ENCODE measurements at regions not wholly inside any gene's neighbourhood (a gene's known extent, or its start where the extent isn't known, plus 50 kb on each side); places are given as distances from the start of the nearest gene placed in this dataset.
A peak's percentile ranks its signal among the peaks of the same experiment; 100 is the strongest.

DNA sequence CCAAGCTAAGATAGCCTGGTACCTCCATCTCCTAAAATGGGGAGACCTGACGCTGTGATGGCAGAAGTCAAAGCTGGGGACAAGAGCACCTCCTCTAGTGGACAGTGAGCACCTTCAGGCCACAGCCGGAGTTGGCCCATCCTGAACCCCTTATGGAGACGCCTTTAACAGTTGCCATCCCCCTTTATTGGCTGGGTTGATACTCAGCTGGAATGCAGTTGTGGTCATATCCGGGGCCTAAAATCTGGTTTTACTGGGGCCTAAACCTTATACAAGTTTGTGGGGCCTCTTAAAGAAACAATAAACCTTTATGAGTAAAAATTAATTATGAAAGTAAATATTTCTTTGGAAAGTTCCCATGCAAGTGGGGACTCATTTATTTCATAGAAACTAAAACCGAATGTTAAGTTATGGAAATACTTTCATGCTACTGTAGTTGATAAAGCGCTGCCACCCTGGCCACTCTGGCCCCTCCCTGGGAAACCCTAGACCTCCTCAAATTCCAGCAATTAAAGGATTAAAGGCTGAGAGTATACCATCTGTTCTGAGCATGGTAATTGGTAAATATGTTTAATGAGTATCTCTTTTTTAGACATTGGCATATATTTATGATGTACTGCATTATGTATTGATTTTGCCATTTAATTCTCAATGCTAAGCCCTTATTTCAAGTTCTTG is 95.1 kb upstream of the SASH1 start:
- TF ChIP-seq, protein P1, sequence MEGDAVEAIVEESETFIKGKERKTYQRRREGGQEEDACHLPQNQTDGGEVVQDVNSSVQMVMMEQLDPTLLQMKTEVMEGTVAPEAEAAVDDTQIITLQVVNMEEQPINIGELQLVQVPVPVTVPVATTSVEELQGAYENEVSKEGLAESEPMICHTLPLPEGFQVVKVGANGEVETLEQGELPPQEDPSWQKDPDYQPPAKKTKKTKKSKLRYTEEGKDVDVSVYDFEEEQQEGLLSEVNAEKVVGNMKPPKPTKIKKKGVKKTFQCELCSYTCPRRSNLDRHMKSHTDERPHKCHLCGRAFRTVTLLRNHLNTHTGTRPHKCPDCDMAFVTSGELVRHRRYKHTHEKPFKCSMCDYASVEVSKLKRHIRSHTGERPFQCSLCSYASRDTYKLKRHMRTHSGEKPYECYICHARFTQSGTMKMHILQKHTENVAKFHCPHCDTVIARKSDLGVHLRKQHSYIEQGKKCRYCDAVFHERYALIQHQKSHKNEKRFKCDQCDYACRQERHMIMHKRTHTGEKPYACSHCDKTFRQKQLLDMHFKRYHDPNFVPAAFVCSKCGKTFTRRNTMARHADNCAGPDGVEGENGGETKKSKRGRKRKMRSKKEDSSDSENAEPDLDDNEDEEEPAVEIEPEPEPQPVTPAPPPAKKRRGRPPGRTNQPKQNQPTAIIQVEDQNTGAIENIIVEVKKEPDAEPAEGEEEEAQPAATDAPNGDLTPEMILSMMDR (IDR thresholded peaks at IDR 0.05; ENCODE audit: unreplicated experiment), result no peak
- DNase-seq (ENCODE audit: low spot score in 2 of 2, unreplicated experiment in 2 of 2), result no peak
- no peak overlapping the region for H3K4me3 Mint-ChIP-seq
- peak overlapping the region; percentile 27 for H3K27ac Mint-ChIP-seq
- peaks cover 48% of the 10 kb centered on the region for H3K4me1 Mint-ChIP-seq
- H3K36me3 Mint-ChIP-seq, result no peaks in the 10 kb centered on the region
- H3K9me3 Mint-ChIP-seq, result no peaks in the 10 kb centered on the region
- H3K27me3 Mint-ChIP-seq (ENCODE audit: low read depth), result no peaks in the 10 kb centered on the region

DNA sequence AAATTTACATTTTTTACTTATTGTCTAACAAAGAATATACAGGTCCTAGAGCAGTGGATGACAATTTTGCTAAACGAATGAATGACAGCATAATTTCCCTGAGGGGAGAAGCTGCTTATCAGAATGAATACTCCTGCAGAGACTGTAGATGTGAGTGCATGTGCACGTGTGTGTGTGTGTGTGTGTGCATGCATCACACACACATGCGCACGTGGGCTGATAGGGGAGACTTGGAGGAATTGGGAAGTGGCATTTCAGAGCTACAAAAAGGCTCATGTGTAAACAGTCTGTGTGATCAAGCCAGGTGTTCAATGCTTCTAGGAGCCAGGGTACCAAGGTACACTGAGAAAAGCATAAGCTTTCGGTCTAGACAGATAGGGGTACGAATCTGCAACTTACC is 93.5 kb upstream of the SASH1 start:
- peaks cover 48% of the 10 kb centered on the region for H3K4me1 Mint-ChIP-seq
- H3K27ac Mint-ChIP-seq, result no peak overlapping the region
- TF ChIP-seq, protein P1 (IDR thresholded peaks at IDR 0.05; ENCODE audit: unreplicated experiment), result no peak
- H3K9me3 Mint-ChIP-seq, result no peaks in the 10 kb centered on the region
- H3K36me3 Mint-ChIP-seq, result no peaks in the 10 kb centered on the region
- no peak overlapping the region for H3K4me3 Mint-ChIP-seq
- no peak for DNase-seq (ENCODE audit: low spot score in 2 of 2, unreplicated experiment in 2 of 2)
- no peaks in the 10 kb centered on the region for H3K27me3 Mint-ChIP-seq (ENCODE audit: low read depth)

DNA sequence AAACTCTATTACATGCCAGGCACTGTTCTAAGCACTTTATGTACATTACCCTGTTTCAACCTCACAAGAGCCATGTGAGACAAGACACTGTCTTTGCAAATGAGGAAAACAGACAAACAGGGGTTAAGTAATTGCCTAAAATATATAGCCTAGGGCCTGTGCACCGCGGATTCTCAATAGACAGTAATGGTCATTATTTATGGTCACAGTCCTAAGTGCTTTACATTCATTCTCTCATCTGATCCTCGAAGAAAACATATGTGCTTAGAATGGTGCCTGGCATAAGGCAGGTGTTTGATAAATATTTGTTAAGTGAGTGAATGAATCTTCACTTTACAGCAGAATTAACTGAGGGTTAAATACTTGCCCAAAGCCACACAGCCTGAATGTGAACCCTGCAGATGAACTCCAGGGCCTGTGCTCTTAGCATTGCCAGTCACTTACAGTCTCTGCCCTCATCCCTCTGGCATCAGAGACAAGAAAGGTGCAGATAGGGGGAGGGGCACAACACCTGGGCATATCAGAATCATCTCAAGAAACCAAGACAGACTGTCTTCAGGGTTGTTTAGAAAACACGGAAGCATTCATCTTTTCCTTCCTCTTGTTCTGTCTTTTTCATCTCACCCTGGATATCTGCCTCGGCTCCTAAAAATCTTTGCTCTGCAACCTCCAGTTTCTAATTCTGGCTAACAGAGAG is 92.8 kb upstream of the SASH1 start:
- H3K9me3 Mint-ChIP-seq, result no peaks in the 10 kb centered on the region
- no peaks in the 10 kb centered on the region for H3K36me3 Mint-ChIP-seq

DNA sequence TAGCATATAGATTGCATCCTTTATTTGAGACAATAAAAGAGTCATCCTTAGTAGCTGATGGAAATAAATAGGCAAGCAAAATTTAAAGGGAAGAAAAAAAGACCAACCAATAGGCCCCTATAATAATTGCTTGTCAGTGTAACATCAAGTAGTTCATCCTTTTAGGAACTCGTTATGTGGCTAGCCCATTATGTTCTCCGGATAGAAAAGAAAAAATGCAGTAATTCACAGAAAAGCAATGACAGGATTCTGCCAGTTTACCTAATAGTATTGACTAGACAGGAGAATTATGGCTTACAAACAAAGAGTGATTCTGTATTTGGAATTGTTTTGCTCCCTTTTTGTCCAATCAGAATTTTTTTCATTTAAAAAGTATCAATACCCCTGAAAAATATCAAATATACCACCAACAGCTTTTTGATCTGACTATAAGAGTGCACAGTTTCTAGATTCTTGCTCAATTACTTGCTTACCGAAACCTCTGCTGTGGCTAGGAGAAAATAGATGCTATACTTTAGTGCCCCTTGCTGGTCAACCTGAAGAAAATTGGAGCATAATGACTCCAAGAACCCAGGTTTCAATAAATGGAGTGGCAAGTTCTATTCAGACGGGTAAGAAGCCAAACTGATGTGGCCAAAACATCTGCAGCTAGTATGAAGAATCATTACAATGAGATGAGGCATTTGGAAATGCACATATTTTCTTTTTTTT is 91.5 kb upstream of the SASH1 start:
- H3K36me3 Mint-ChIP-seq, result no peaks in the 10 kb centered on the region
- H3K9me3 Mint-ChIP-seq, result no peaks in the 10 kb centered on the region
- H3K4me3 Mint-ChIP-seq, result no peak overlapping the region
- H3K27ac Mint-ChIP-seq, result no peak overlapping the region
- no peak for DNase-seq (ENCODE audit: low spot score in 2 of 2, unreplicated experiment in 2 of 2)
- TF ChIP-seq, protein P1 (IDR thresholded peaks at IDR 0.05; ENCODE audit: unreplicated experiment), result no peak
- H3K27me3 Mint-ChIP-seq (ENCODE audit: low read depth), result no peaks in the 10 kb centered on the region
- peaks cover 35% of the 10 kb centered on the region for H3K4me1 Mint-ChIP-seq

More for the DNA sequence above, 92.8 kb upstream of the SASH1 start:
- Mint-ChIP-seq H3K4me3 (no peak overlapping the region), H3K27ac (no peak overlapping the region), H3K27me3 (ENCODE audit: low read depth) (no peaks in the 10 kb centered on the region), H3K4me1 (peaks cover 44% of the 10 kb centered on the region)
- DNase-seq (ENCODE audit: low spot score in 2 of 2, unreplicated experiment in 2 of 2), result no peak
- TF ChIP-seq, protein P1 (IDR thresholded peaks at IDR 0.05; ENCODE audit: unreplicated experiment), result no peak

DNA sequence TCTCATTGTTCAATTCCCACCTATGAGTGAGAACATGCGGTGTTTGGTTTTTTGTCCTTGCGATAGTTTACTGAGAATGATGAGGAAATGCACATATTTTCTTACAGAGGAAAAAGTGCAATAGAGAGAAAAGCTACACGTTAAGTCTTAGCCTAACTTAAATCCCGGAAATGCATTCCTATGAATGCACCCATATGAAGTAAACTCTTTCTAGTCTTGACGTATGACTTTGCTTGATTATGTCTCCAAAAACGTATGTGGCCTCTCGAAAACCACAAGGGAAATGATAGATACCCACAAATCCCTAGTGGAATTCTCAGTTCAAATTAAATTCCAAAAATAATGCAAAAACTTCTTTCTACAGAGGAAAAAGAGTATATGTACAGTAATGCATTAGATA is 90.7 kb upstream of the SASH1 start:
- no peaks in the 10 kb centered on the region for H3K9me3 Mint-ChIP-seq
- H3K27me3 Mint-ChIP-seq (ENCODE audit: low read depth), result no peaks in the 10 kb centered on the region
- H3K27ac Mint-ChIP-seq, result no peak overlapping the region
- peaks cover 32% of the 10 kb centered on the region for H3K4me1 Mint-ChIP-seq
- H3K4me3 Mint-ChIP-seq, result no peak overlapping the region
- no peak for DNase-seq (ENCODE audit: low spot score in 2 of 2, unreplicated experiment in 2 of 2)
- no peaks in the 10 kb centered on the region for H3K36me3 Mint-ChIP-seq
- TF ChIP-seq, protein P1 (IDR thresholded peaks at IDR 0.05; ENCODE audit: unreplicated experiment), result no peak

Measured in mesothelial cell of epicardium (in vitro differentiated cells).